ENCODE measurements at regions not wholly inside any gene's neighbourhood (a gene's known extent, or its start where the extent isn't known, plus 50 kb on each side); places are given as distances from the start of the nearest gene placed in this dataset.

- intact Hi-C loops (cut with micrococcal nuclease): no loop called here
- TF ChIP-seq EZH2 (IDR thresholded peaks at IDR 0.05; ENCODE audit: borderline replicate concordance, low read depth, low read length, severe bottlenecking) (no peak), POLR2A (IDR thresholded peaks at IDR 0.05; ENCODE audit: low read depth, low read length) (no peak), MYC (IDR thresholded peaks at IDR 0.05; ENCODE audit: low read depth, low read length) (no peak), CTCF (IDR thresholded peaks at IDR 0.05; ENCODE audit: extremely low read depth in 1 of 2, insufficient read depth in 1 of 2, low read depth in 1 of 2, low read length in 2 of 2) (no peak), GATA2 (IDR thresholded peaks at IDR 0.05; ENCODE audit: insufficient read depth, insufficient read length, low read depth, low read length) (no peak), POLR2AphosphoS5 (IDR thresholded peaks at IDR 0.05; ENCODE audit: insufficient read depth, low read depth, low read length) (no peak), JUN (IDR thresholded peaks at IDR 0.05; ENCODE audit: borderline replicate concordance, insufficient read depth, insufficient read length, low read depth) (no peak), MAX (IDR thresholded peaks at IDR 0.05; ENCODE audit: insufficient read depth, insufficient read length) (no peak), FOS (IDR thresholded peaks at IDR 0.05; ENCODE audit: borderline replicate concordance, insufficient read depth, low read length) (no peak)
- no TSS peak for BruUV-seq (replicated peaks)
- H3K79me2 ChIP-seq (ENCODE audit: control insufficient read depth, insufficient read depth, low read length): no peaks in the 10 kb centered on the region
- H3K4me2 ChIP-seq (ENCODE audit: insufficient read depth, low read length): no peak overlapping the region
- H3K36me3 ChIP-seq (ENCODE audit: control insufficient read depth in 2 of 2, extremely low read depth in 1 of 2, insufficient read depth in 2 of 2, low read length in 2 of 2): no peaks in the 10 kb centered on the region
- peaks cover 2% of the 10 kb centered on the region for H3K9me3 ChIP-seq (replicated peaks; ENCODE audit: control insufficient read depth, insufficient read depth, low read length)
- no peaks in the 10 kb centered on the region for H4K20me1 ChIP-seq (replicated peaks; ENCODE audit: control insufficient read depth, extremely low read depth, insufficient read depth, low read length)
- H3K9me1 ChIP-seq (replicated peaks; ENCODE audit: control insufficient read depth, extremely low read depth, insufficient read depth, low read length): no peaks in the 10 kb centered on the region
- H3K4me1 ChIP-seq (ENCODE audit: control insufficient read depth, extremely low read depth, insufficient read depth, low read length): no peaks in the 10 kb centered on the region
- dilution Hi-C loops (cut with MboI; ENCODE audit: extremely low pct_ligation_motif_present, low sequenced_read_pairs): no loop called here
- ChIA-PET POLR2A (no interaction called here), CTCF (no interaction called here)
- H3K4me3 ChIP-seq (replicated peaks in 1 of 3; ENCODE audit: insufficient read depth in 1 of 3, low read depth in 1 of 3, low read length in 3 of 3): no peak overlapping the region
- no peak overlapping the region for H3K9ac ChIP-seq (replicated peaks; ENCODE audit: extremely low read depth, insufficient read depth, low read length)
- no peaks in the 10 kb centered on the region for H3K27me3 ChIP-seq (ENCODE audit: control insufficient read depth in 2 of 2, insufficient read depth in 2 of 2, low read length in 2 of 2)
- no peak overlapping the region for H2AFZ ChIP-seq (ENCODE audit: low read depth, low read length)
- no peak overlapping the region for H3K27ac ChIP-seq (ENCODE audit: insufficient read depth, low read depth, low read length)
- FAIRE-seq (no peak), DNase-seq (ENCODE audit: low read depth, low spot score) (no peak)
Measured at GRCh38 chr11:92154110-92154509, 70.5 kb upstream of the FAT3 start.

Data from endothelial cell of umbilical vein (primary cell).